ENCODE measurements at regions not wholly inside any gene's neighbourhood (a gene's known extent, or its start where the extent isn't known, plus 50 kb on each side); places are given as distances from the start of the nearest gene placed in this dataset.
"Not testable (repeated sequence)": the region's sequence is repeated elsewhere in the genome, so short reads cannot be mapped to it uniquely, and the experiment has no call there.

GRCh38 chr12:46663318-46663717 is 162.5 kb downstream of the SLC38A4 start:
- no peak for DNase-seq (ENCODE audit: low spot score)
- Mint-ChIP-seq H3K27me3 (ENCODE audit: insufficient read depth) (no peaks in the 10 kb centered on the region), H3K9me3 (no peaks in the 10 kb centered on the region), H3K4me3 (no peak overlapping the region), H3K36me3 (ENCODE audit: low read depth) (no peaks in the 10 kb centered on the region), H3K4me1 (ENCODE audit: low read depth) (peaks cover 54% of the 10 kb centered on the region), H3K27ac (no peak overlapping the region)
- intact Hi-C loops (cut with micrococcal nuclease), result loop anchor here (5.0 kb wide), 2 partner anchors 396 to 511 kb away; partner anchors contain the start of gene SLC38A1

GRCh38 chr12:46661110-46661845 is 164.5 kb downstream of the SLC38A4 start:
- intact Hi-C loops (cut with micrococcal nuclease), result loop anchor here (1.0 to 5.0 kb wide), 8 partner anchors 110 to 509 kb away; partner anchors contain the start of genes SLC38A1 and SLC38A2
- Mint-ChIP-seq H3K27ac (no peak overlapping the region), H3K4me1 (ENCODE audit: low read depth) (peaks cover 54% of the 10 kb centered on the region), H3K4me3 (no peak overlapping the region), H3K36me3 (ENCODE audit: low read depth) (no peaks in the 10 kb centered on the region), H3K27me3 (ENCODE audit: insufficient read depth) (no peaks in the 10 kb centered on the region), H3K9me3 (no peaks in the 10 kb centered on the region)
- DNase-seq (ENCODE audit: low spot score), result no peak

GRCh38 chr12:46660719-46661109 is 165.1 kb downstream of the SLC38A4 start:
- Mint-ChIP-seq H3K4me3 (no peak overlapping the region), H3K27me3 (ENCODE audit: insufficient read depth) (no peaks in the 10 kb centered on the region), H3K27ac (no peak overlapping the region), H3K9me3 (no peaks in the 10 kb centered on the region), H3K36me3 (ENCODE audit: low read depth) (no peaks in the 10 kb centered on the region), H3K4me1 (ENCODE audit: low read depth) (peaks cover 50% of the 10 kb centered on the region)
- intact Hi-C loops (cut with micrococcal nuclease), result loop anchor here (1.0 to 5.0 kb wide), 8 partner anchors 110 to 508 kb away; partner anchors contain the start of genes SLC38A1 and SLC38A2
- DNase-seq (ENCODE audit: low spot score), result no peak

- Mint-ChIP-seq H3K9me3 (no peaks in the 10 kb centered on the region), H3K36me3 (ENCODE audit: low read depth) (no peaks in the 10 kb centered on the region), H3K27ac (peak overlapping the region; percentile 53), H3K4me3 (peak overlapping the region; percentile 10), H3K27me3 (ENCODE audit: insufficient read depth) (no peaks in the 10 kb centered on the region), H3K4me1 (ENCODE audit: low read depth) (peaks cover 45% of the 10 kb centered on the region)
- intact Hi-C loops (cut with micrococcal nuclease), result loop anchor here (2.0 to 5.0 kb wide), 5 partner anchors 109 to 508 kb away; partner anchors contain the start of gene SLC38A1
- no peak for DNase-seq (ENCODE audit: low spot score)
Observed at GRCh38 chr12:46660276-46660675, 165.5 kb downstream of the SLC38A4 start.

- Mint-ChIP-seq H3K4me1 (ENCODE audit: low read depth) (peaks cover 41% of the 10 kb centered on the region), H3K4me3 (peak overlapping the region; percentile 10), H3K9me3 (no peaks in the 10 kb centered on the region), H3K36me3 (ENCODE audit: low read depth) (no peaks in the 10 kb centered on the region), H3K27me3 (ENCODE audit: insufficient read depth) (no peaks in the 10 kb centered on the region), H3K27ac (peak overlapping the region; percentile 53)
- DNase-seq (ENCODE audit: low spot score), result no peak
- intact Hi-C loops (cut with micrococcal nuclease), result loop anchor here (2.0 to 5.0 kb wide), 5 partner anchors 109 to 508 kb away; partner anchors contain the start of gene SLC38A1
Observed at GRCh38 chr12:46659824-46660223, 166.0 kb downstream of the SLC38A4 start.

- intact Hi-C loops (cut with micrococcal nuclease), result no loop called here
- Mint-ChIP-seq H3K27ac (peak overlapping the region; percentile 63), H3K36me3 (ENCODE audit: low read depth) (peaks cover 2% of the 10 kb centered on the region), H3K4me1 (ENCODE audit: low read depth) (peaks cover 38% of the 10 kb centered on the region), H3K9me3 (no peaks in the 10 kb centered on the region), H3K4me3 (no peak overlapping the region), H3K27me3 (ENCODE audit: insufficient read depth) (no peaks in the 10 kb centered on the region)
- no peak for DNase-seq (ENCODE audit: low spot score)
Observed at GRCh38 chr12:46659032-46659650, 166.7 kb downstream of the SLC38A4 start.

GRCh38 chr12:46657453-46658411 is 168.1 kb downstream of the SLC38A4 start:
- H3K36me3 Mint-ChIP-seq (ENCODE audit: low read depth), result peaks cover 3% of the 10 kb centered on the region
- intact Hi-C loops (cut with micrococcal nuclease), result no loop called here
- no peak for DNase-seq (ENCODE audit: low spot score)
- H3K27ac Mint-ChIP-seq, result no peak overlapping the region
- no peaks in the 10 kb centered on the region for H3K27me3 Mint-ChIP-seq (ENCODE audit: insufficient read depth)
- no peak overlapping the region for H3K4me3 Mint-ChIP-seq
- H3K9me3 Mint-ChIP-seq, result peaks cover 3% of the 10 kb centered on the region
- H3K4me1 Mint-ChIP-seq (ENCODE audit: low read depth), result peaks cover 34% of the 10 kb centered on the region

- DNase-seq (ENCODE audit: low spot score); H3K4me3 Mint-ChIP-seq; H3K9me3 Mint-ChIP-seq; H3K27me3 Mint-ChIP-seq (ENCODE audit: insufficient read depth); intact Hi-C loops (cut with micrococcal nuclease); H3K36me3 Mint-ChIP-seq (ENCODE audit: low read depth); H3K27ac Mint-ChIP-seq: not testable (repeated sequence)
- H3K4me1 Mint-ChIP-seq (ENCODE audit: low read depth), result peaks cover 22% of the 10 kb centered on the region
Observed at GRCh38 chr12:46655984-46656383, 169.8 kb downstream of the SLC38A4 start.

- H3K4me3 Mint-ChIP-seq, result no peak overlapping the region
- no peaks in the 10 kb centered on the region for H3K27me3 Mint-ChIP-seq (ENCODE audit: insufficient read depth)
- no peaks in the 10 kb centered on the region for H3K4me1 Mint-ChIP-seq (ENCODE audit: low read depth)
- peaks cover 3% of the 10 kb centered on the region for H3K36me3 Mint-ChIP-seq (ENCODE audit: low read depth)
- intact Hi-C loops (cut with micrococcal nuclease), result no loop called here
- H3K9me3 Mint-ChIP-seq, result peaks cover 10% of the 10 kb centered on the region
- no peak for DNase-seq (ENCODE audit: low spot score)
- H3K27ac Mint-ChIP-seq, result no peak overlapping the region
Observed at GRCh38 chr12:46653311-46653710, 172.5 kb downstream of the SLC38A4 start.

GRCh38 chr12:46652692-46653091 is 173.1 kb downstream of the SLC38A4 start:
- DNase-seq (ENCODE audit: low spot score), result no peak
- intact Hi-C loops (cut with micrococcal nuclease), result no loop called here
- Mint-ChIP-seq H3K27ac (no peak overlapping the region), H3K4me1 (ENCODE audit: low read depth) (no peaks in the 10 kb centered on the region), H3K9me3 (peaks cover 12% of the 10 kb centered on the region), H3K4me3 (no peak overlapping the region), H3K36me3 (ENCODE audit: low read depth) (peaks cover 3% of the 10 kb centered on the region), H3K27me3 (ENCODE audit: insufficient read depth) (no peaks in the 10 kb centered on the region)

GRCh38 chr12:46650688-46651087 is 175.1 kb downstream of the SLC38A4 start:
- DNase-seq (ENCODE audit: low spot score), result no peak
- Mint-ChIP-seq H3K27me3 (ENCODE audit: insufficient read depth) (no peaks in the 10 kb centered on the region), H3K27ac (no peak overlapping the region), H3K9me3 (peaks cover 30% of the 10 kb centered on the region), H3K4me3 (no peak overlapping the region), H3K4me1 (ENCODE audit: low read depth) (no peaks in the 10 kb centered on the region), H3K36me3 (ENCODE audit: low read depth) (peaks cover 6% of the 10 kb centered on the region)
- intact Hi-C loops (cut with micrococcal nuclease), result no loop called here

GRCh38 chr12:46649433-46649832 is 176.4 kb downstream of the SLC38A4 start:
- Mint-ChIP-seq H3K27me3 (ENCODE audit: insufficient read depth) (no peaks in the 10 kb centered on the region), H3K4me3 (no peak overlapping the region), H3K36me3 (ENCODE audit: low read depth) (peaks cover 7% of the 10 kb centered on the region), H3K9me3 (peaks cover 33% of the 10 kb centered on the region), H3K4me1 (ENCODE audit: low read depth) (no peaks in the 10 kb centered on the region), H3K27ac (no peak overlapping the region)
- DNase-seq (ENCODE audit: low spot score), result no peak
- intact Hi-C loops (cut with micrococcal nuclease), result no loop called here
